ENCODE measurements at regions not wholly inside any gene's neighbourhood (a gene's known extent, or its start where the extent isn't known, plus 50 kb on each side); places are given as distances from the start of the nearest gene placed in this dataset.

- intact Hi-C loops (cut with DNase I), result no loop called here
- H3K36me3 ChIP-seq, result no peaks in the 10 kb centered on the region
- H3K9me3 ChIP-seq, result no peaks in the 10 kb centered on the region
- WGBS (ENCODE audit: insufficient coverage, low coverage, low lambda C conversion rate, missing lambda C conversion rate), result no CpG with 5 or more reads among the region's 2 CpGs
- ATAC-seq, result no peak
- no peaks in the 10 kb centered on the region for H3K4me1 ChIP-seq
- TF ChIP-seq CTCF (IDR thresholded peaks at IDR 0.05), result no peak
- no peak for TF ChIP-seq POLR2A (IDR thresholded peaks at IDR 0.05)
- no peaks in the 10 kb centered on the region for H3K27me3 ChIP-seq
- H3K4me3 ChIP-seq, result no peak overlapping the region
- no peak overlapping the region for H3K27ac ChIP-seq
- no peak for DNase-seq
Observed at GRCh38 chr7:19242246-19242645, 97.0 kb upstream of the FERD3L start.

GRCh38 chr7:19239951-19240350, 94.7 kb upstream of the FERD3L start:
- no peak overlapping the region for H3K27ac ChIP-seq
- 40% methylated on average over 2 of the region's 3 CpGs for WGBS (ENCODE audit: insufficient coverage, low coverage, low lambda C conversion rate, missing lambda C conversion rate)
- TF ChIP-seq POLR2A (IDR thresholded peaks at IDR 0.05) (no peak), CTCF (IDR thresholded peaks at IDR 0.05) (no peak)
- no peaks in the 10 kb centered on the region for H3K9me3 ChIP-seq
- DNase-seq (no peak), ATAC-seq (no peak)
- H3K36me3 ChIP-seq, result no peaks in the 10 kb centered on the region
- H3K4me1 ChIP-seq, result no peaks in the 10 kb centered on the region
- intact Hi-C loops (cut with DNase I), result no loop called here
- H3K4me3 ChIP-seq, result no peak overlapping the region
- H3K27me3 ChIP-seq, result no peaks in the 10 kb centered on the region

- no peaks in the 10 kb centered on the region for H3K36me3 ChIP-seq
- no peak for ATAC-seq
- no peak overlapping the region for H3K4me3 ChIP-seq
- intact Hi-C loops (cut with DNase I), result no loop called here
- DNase-seq, result no peak
- no peak for TF ChIP-seq CTCF (IDR thresholded peaks at IDR 0.05)
- H3K9me3 ChIP-seq, result no peaks in the 10 kb centered on the region
- no peak overlapping the region for H3K27ac ChIP-seq
- WGBS (ENCODE audit: insufficient coverage, low coverage, low lambda C conversion rate, missing lambda C conversion rate), result 57% methylated on average over 5 of the region's 5 CpGs
- H3K27me3 ChIP-seq, result no peaks in the 10 kb centered on the region
- no peaks in the 10 kb centered on the region for H3K4me1 ChIP-seq
Observed at GRCh38 chr7:19235680-19236079, 90.5 kb upstream of the FERD3L start.

GRCh38 chr7:19224951-19225350, 79.7 kb upstream of the FERD3L start:
- Histone ChIP-seq H3K27ac (no peak overlapping the region), H3K27me3 (no peaks in the 10 kb centered on the region), H3K36me3 (no peaks in the 10 kb centered on the region), H3K4me1 (no peaks in the 10 kb centered on the region), H3K9me3 (no peaks in the 10 kb centered on the region), H3K4me3 (no peak overlapping the region)
- TF ChIP-seq POLR2A (IDR thresholded peaks at IDR 0.05) (no peak), CTCF (IDR thresholded peaks at IDR 0.05) (no peak)
- DNase-seq (no peak), ATAC-seq (no peak)
- intact Hi-C loops (cut with DNase I), result no loop called here
- WGBS (ENCODE audit: insufficient coverage, low coverage, low lambda C conversion rate, missing lambda C conversion rate), result 20% methylated on average over 2 of the region's 2 CpGs

- DNase-seq (no peak), ATAC-seq (no peak)
- Histone ChIP-seq H3K4me3 (no peak overlapping the region), H3K36me3 (no peaks in the 10 kb centered on the region), H3K27me3 (no peaks in the 10 kb centered on the region), H3K4me1 (no peaks in the 10 kb centered on the region), H3K9me3 (no peaks in the 10 kb centered on the region), H3K27ac (no peak overlapping the region)
- intact Hi-C loops (cut with DNase I), result no loop called here
- TF ChIP-seq POLR2A (IDR thresholded peaks at IDR 0.05) (no peak), CTCF (IDR thresholded peaks at IDR 0.05) (no peak)
Observed at GRCh38 chr7:19215412-19215811, 70.2 kb upstream of the FERD3L start.

Data from right lobe of liver (tissue), 6 donors.